MM.1S (cell line): ENCODE measurements at regions not wholly inside any gene's neighbourhood (a gene's known extent, or its start where the extent isn't known, plus 50 kb on each side); places are given as distances from the start of the nearest gene placed in this dataset.

Experiments
- DNase-seq: peaks from one replicate; pipeline ENCODE4 v3.0.0-alpha.2; 2015
- H2AFZ ChIP-seq: fragments of 300-600 bp; sonication (generic); 2 replicates; pipeline ENCODE4 v1.6.0; 2016; ENCODE audit warnings: antibody characterized with exemption, low read length
- H3F3A ChIP-seq: fragments of 300-600 bp; sonication (generic); 2 replicates; pipeline ENCODE4 v1.6.1; 2016; ENCODE audit warnings: mild to moderate bottlenecking, antibody characterized with exemption, low read length, moderate library complexity, mixed read lengths; ENCODE audit not compliant: insufficient read depth
- H3K27ac ChIP-seq: fragments of 300-600 bp; sonication (generic); 2 replicates; pipeline ENCODE4 v1.5.1; 2016; ENCODE audit warnings: mild to moderate bottlenecking, low read length
- H3K27me3 ChIP-seq: fragments of 300-600 bp; sonication (generic); replicated peaks from 2 replicates; pipeline ENCODE4 v1.6.0; 2016; ENCODE audit warnings: low read length; ENCODE audit not compliant: insufficient read depth
- H3K36me3 ChIP-seq: fragments of 300-600 bp; sonication (generic); replicated peaks from 2 replicates; pipeline ENCODE4 v1.6.1; 2016; ENCODE audit warnings: mild to moderate bottlenecking, low read length, mixed read lengths; ENCODE audit not compliant: insufficient read depth
- H3K4me1 ChIP-seq: fragments of 300-600 bp; sonication (generic); 2 replicates; pipeline ENCODE4 v1.6.1; 2016; ENCODE audit warnings: low read length, mixed read lengths
- H3K4me2 ChIP-seq: fragments of 300-600 bp; sonication (generic); 2 replicates; pipeline ENCODE4 v1.6.0; 2016; ENCODE audit warnings: low read depth, low read length
- H3K4me3 ChIP-seq: fragments of 300-600 bp; sonication (generic); 2 replicates; pipeline ENCODE4 v1.5.1; 2016; ENCODE audit warnings: low read length, mixed read lengths
- H3K79me2 ChIP-seq: fragments of 300-600 bp; sonication (generic); 2 replicates; pipeline ENCODE4 v1.6.1; 2016; ENCODE audit warnings: mixed run types, low read length, mixed read lengths
- H3K9ac ChIP-seq: fragments of 300-600 bp; sonication (generic); 2 replicates; pipeline ENCODE4 v1.6.1; 2016; ENCODE audit warnings: low read length, mixed read lengths
- H3K9me2 ChIP-seq: fragments of 300-600 bp; sonication (generic); replicated peaks from 2 replicates; pipeline ENCODE4 v1.6.1; 2016; ENCODE audit warnings: mild to moderate bottlenecking, low read length, mixed read lengths; ENCODE audit not compliant: insufficient read depth
- H3K9me3 ChIP-seq: fragments of 300-600 bp; sonication (generic); replicated peaks from 2 replicates; pipeline ENCODE4 v1.6.1; 2016; ENCODE audit warnings: mild to moderate bottlenecking, low read length, mixed read lengths; ENCODE audit not compliant: insufficient read depth
- H4K20me1 ChIP-seq: fragments of 300-600 bp; sonication (generic); 2 replicates; pipeline ENCODE4 v1.6.1; 2016; ENCODE audit warnings: mild to moderate bottlenecking, low read length, moderate library complexity, mixed read lengths; ENCODE audit not compliant: insufficient read depth
- EZH2 ChIP-seq: fragments of 300-600 bp; sonication (generic); optimal IDR thresholded peaks from 2 replicates; pipeline ENCODE3; 2017; ENCODE audit warnings: low read depth, mild to moderate bottlenecking, antibody characterized with exemption, low read length, mixed read lengths
- EZH2phosphoT487 ChIP-seq: fragments of 300-600 bp; sonication (generic); IDR thresholded peaks from 2 replicates; pipeline ENCODE4 v1.6.1; 2018; ENCODE audit warnings: antibody characterized with exemption, low read length
- TF ChIP-seq, protein P1 (sequence below): fragments of 300-600 bp; sonication (generic); IDR thresholded peaks from 2 replicates; pipeline ENCODE4 v1.5.1; 2016; ENCODE audit warnings: antibody characterized with exemption, low read length, mixed read lengths

DNA sequence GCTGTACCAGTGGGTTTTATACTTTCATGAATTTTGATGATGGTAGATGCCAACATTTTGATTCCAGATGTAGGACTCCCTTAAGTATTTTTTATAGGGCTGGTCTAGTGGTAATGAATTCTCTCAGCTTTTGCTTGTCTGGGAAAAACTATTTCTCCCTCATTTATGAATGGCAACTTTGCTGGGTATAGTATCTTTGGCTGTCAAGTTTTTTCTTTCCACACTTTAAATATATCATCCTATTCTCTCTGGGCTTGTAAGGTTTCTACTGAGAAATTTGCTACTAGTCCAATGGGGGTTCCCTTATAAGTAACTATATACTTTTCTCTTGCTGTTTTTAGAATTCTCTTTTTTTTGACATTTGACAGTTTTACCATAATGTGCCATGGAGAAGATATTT lies 629.3 kb downstream of the NR2F1-AS1 start:
- Histone ChIP-seq H3K36me3 (no peaks in the 10 kb centered on the region), H3K4me1 (no peaks in the 10 kb centered on the region), H3F3A (no peaks in the 10 kb centered on the region), H3K27ac (no peak overlapping the region), H3K9me3 (no peaks in the 10 kb centered on the region), H3K79me2 (no peaks in the 10 kb centered on the region), H3K9me2 (no peaks in the 10 kb centered on the region), H3K27me3 (no peaks in the 10 kb centered on the region), H2AFZ (no peak overlapping the region), H3K4me3 (no peak overlapping the region), H4K20me1 (no peaks in the 10 kb centered on the region), H3K9ac (no peak overlapping the region), H3K4me2 (no peak overlapping the region)
- DNase-seq = no peak
- no peak for TF ChIP-seq EZH2
- TF ChIP-seq, protein P1, sequence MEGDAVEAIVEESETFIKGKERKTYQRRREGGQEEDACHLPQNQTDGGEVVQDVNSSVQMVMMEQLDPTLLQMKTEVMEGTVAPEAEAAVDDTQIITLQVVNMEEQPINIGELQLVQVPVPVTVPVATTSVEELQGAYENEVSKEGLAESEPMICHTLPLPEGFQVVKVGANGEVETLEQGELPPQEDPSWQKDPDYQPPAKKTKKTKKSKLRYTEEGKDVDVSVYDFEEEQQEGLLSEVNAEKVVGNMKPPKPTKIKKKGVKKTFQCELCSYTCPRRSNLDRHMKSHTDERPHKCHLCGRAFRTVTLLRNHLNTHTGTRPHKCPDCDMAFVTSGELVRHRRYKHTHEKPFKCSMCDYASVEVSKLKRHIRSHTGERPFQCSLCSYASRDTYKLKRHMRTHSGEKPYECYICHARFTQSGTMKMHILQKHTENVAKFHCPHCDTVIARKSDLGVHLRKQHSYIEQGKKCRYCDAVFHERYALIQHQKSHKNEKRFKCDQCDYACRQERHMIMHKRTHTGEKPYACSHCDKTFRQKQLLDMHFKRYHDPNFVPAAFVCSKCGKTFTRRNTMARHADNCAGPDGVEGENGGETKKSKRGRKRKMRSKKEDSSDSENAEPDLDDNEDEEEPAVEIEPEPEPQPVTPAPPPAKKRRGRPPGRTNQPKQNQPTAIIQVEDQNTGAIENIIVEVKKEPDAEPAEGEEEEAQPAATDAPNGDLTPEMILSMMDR = no peak
- TF ChIP-seq EZH2phosphoT487 = no peak

DNA sequence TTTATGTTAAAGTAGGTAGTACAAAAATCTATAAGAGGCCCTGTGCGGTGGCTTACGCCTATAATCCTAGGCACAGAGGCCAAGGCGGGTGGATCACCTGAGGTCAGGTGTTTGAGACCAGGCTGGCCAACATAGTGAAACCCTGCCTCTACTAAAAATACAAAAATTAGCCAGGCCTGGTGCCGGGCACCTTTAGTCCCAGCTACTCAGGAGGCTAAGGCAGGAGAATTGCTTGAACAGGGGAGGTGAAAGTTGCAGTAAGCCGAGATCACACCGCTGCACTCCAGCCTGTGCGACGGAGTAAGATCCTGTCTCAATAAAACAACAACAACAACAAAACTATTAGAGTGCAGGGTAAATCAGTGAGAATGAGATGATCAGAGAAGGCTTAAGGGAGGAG lies 634.5 kb downstream of the NR2F1-AS1 start:
- no peak overlapping the region for H2AFZ ChIP-seq
- no peak for DNase-seq

DNA sequence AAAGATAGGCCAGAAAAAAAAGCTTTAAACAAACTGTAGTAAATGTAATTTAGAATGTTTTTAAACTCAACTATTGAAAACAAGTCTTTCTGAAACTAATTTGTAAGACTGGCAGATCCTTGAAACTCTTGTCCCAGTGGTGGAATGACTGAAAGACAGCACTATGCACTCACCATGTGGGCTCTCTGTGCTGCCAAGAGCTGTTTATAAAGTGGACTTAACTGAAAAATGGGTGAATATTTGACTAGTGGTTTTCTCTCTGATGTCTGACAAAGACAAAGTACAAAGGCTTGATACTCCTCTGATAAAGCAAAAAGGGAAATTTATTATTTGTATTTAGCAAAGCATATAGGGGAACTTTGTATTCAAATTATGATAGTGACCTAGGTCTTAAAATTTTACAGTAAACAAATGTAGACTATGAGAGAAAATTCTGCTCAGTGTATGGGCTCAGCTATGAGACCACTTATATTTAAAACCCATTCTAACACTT lies 635.4 kb downstream of the NR2F1-AS1 start:
- Histone ChIP-seq H3K4me3 (no peak overlapping the region), H2AFZ (no peak overlapping the region), H3K79me2 (no peaks in the 10 kb centered on the region), H3K9me3 (no peaks in the 10 kb centered on the region), H3K9me2 (no peaks in the 10 kb centered on the region), H3F3A (no peaks in the 10 kb centered on the region), H3K9ac (no peak overlapping the region), H4K20me1 (no peaks in the 10 kb centered on the region), H3K27ac (no peak overlapping the region), H3K36me3 (no peaks in the 10 kb centered on the region), H3K4me1 (no peaks in the 10 kb centered on the region), H3K4me2 (no peak overlapping the region), H3K27me3 (no peaks in the 10 kb centered on the region)
- no peak for DNase-seq
- TF ChIP-seq EZH2 (no peak), EZH2phosphoT487 (no peak)
- TF ChIP-seq, protein P1 = no peak

More for the DNA sequence above, 634.5 kb downstream of the NR2F1-AS1 start:
- Histone ChIP-seq H4K20me1 (no peaks in the 10 kb centered on the region), H3K79me2 (no peaks in the 10 kb centered on the region), H3K27ac (no peak overlapping the region), H3K4me1 (no peaks in the 10 kb centered on the region), H3K9ac (no peak overlapping the region), H3K27me3 (no peaks in the 10 kb centered on the region), H3K9me2 (no peaks in the 10 kb centered on the region), H3F3A (no peaks in the 10 kb centered on the region), H3K9me3 (no peaks in the 10 kb centered on the region), H3K36me3 (no peaks in the 10 kb centered on the region), H3K4me3 (no peak overlapping the region), H3K4me2 (no peak overlapping the region)
- TF ChIP-seq EZH2phosphoT487 = no peak
- no peak for TF ChIP-seq EZH2
- TF ChIP-seq, protein P1 = no peak
